Trophoblast cell (in vitro differentiated cells and primary cell): ENCODE measurements at regions not wholly inside any gene's neighbourhood (a gene's known extent, or its start where the extent isn't known, plus 50 kb on each side); places are given as distances from the start of the nearest gene placed in this dataset.

ENCODE experiments used
- DNase-seq, 2 donors: peaks; one replicate each; pipeline ENCODE4 v3.0.0-alpha.2; 2016
- H2AFZ ChIP-seq: 2 replicates; pipeline ENCODE4 v1.6.1; 2013; ENCODE audit warnings: low read length, moderate library complexity, mild to moderate bottlenecking; ENCODE audit not compliant: insufficient read depth, poor library complexity
- H2AK5ac ChIP-seq: 2 replicates; pipeline ENCODE4 v1.6.1; 2013; ENCODE audit warnings: mild to moderate bottlenecking, low read length
- H2BK120ac ChIP-seq: 2 replicates; pipeline ENCODE4 v1.6.1; 2013; ENCODE audit warnings: low read length, mild to moderate bottlenecking, moderate library complexity; ENCODE audit not compliant: insufficient read depth, poor library complexity
- H2BK12ac ChIP-seq: 2 replicates; pipeline ENCODE4 v1.6.1; 2013; ENCODE audit warnings: mild to moderate bottlenecking, low read length, moderate library complexity
- H2BK5ac ChIP-seq: 2 replicates; pipeline ENCODE4 v1.6.1; 2013; ENCODE audit warnings: low read length, low read depth, moderate library complexity, mild to moderate bottlenecking; ENCODE audit not compliant: poor library complexity
- H3K14ac ChIP-seq: 2 replicates; pipeline ENCODE4 v1.6.1; 2013; ENCODE audit warnings: mild to moderate bottlenecking, low read length
- H3K18ac ChIP-seq: 2 replicates; pipeline ENCODE4 v1.6.1; 2013; ENCODE audit warnings: mild to moderate bottlenecking, low read length
- H3K23ac ChIP-seq: 2 replicates; pipeline ENCODE4 v1.6.1; 2013; ENCODE audit warnings: low read length
- H3K27ac ChIP-seq: 2 replicates; pipeline ENCODE4 v1.5.1; 2013; ENCODE audit warnings: low read depth, mild to moderate bottlenecking, inconsistent platforms, low read length, moderate library complexity
- H3K27me3 ChIP-seq: 2 replicates; pipeline ENCODE4 v1.6.1; 2013; ENCODE audit warnings: inconsistent platforms, mild to moderate bottlenecking, low read length, moderate library complexity; ENCODE audit not compliant: insufficient read depth
- H3K36me3 ChIP-seq, 2 experiments: 1 replicate in 1 of 2; 2 replicates in 1 of 2; pipeline ENCODE4 v1.6.1; 2013; ENCODE audit warnings: low read length in 2 of 2, mild to moderate bottlenecking in 2 of 2, moderate library complexity in 1 of 2; ENCODE audit not compliant: insufficient read depth in 2 of 2, control insufficient read depth in 1 of 2
- H3K4ac ChIP-seq: 2 replicates; pipeline ENCODE4 v1.6.1; 2013; ENCODE audit warnings: low read depth, mild to moderate bottlenecking, low read length, moderate library complexity
- H3K4me1 ChIP-seq, 2 experiments: 1 replicate in 1 of 2; 2 replicates in 1 of 2; pipeline ENCODE4 v1.6.1; 2013; ENCODE audit warnings: low read length in 2 of 2, mild to moderate bottlenecking in 2 of 2, moderate library complexity in 1 of 2; ENCODE audit not compliant: insufficient read depth in 2 of 2, control insufficient read depth in 1 of 2
- H3K4me2 ChIP-seq: 2 replicates; pipeline ENCODE4 v1.6.1; 2013; ENCODE audit warnings: inconsistent platforms, mild to moderate bottlenecking, low read length, moderate library complexity
- H3K4me3 ChIP-seq: 2 replicates; pipeline ENCODE4 v1.5.1; 2013; ENCODE audit warnings: mild to moderate bottlenecking, low read depth, low read length, inconsistent platforms
- H3K79me1 ChIP-seq: one replicate; pipeline ENCODE4 v1.6.1; 2013; ENCODE audit warnings: low read length
- H3K79me2 ChIP-seq: 2 replicates; pipeline ENCODE4 v1.6.1; 2013; ENCODE audit warnings: low read length, mild to moderate bottlenecking; ENCODE audit not compliant: control insufficient read depth, insufficient read depth, poor library complexity
- H3K9ac ChIP-seq: 2 replicates; pipeline ENCODE4 v1.6.1; 2013; ENCODE audit warnings: mild to moderate bottlenecking, low read length
- H3K9me3 ChIP-seq: 2 replicates; pipeline ENCODE4 v1.6.1; 2013; ENCODE audit warnings: low read depth, mild to moderate bottlenecking, control low read depth, inconsistent platforms, low read length; ENCODE audit not compliant: insufficient read depth
- H4K12ac ChIP-seq: 2 replicates; pipeline ENCODE4 v1.6.1; 2013; ENCODE audit warnings: low read depth, mild to moderate bottlenecking, low read length, moderate library complexity
- H4K8ac ChIP-seq: 2 replicates; pipeline ENCODE4 v1.6.1; 2013; ENCODE audit warnings: low read depth, mild to moderate bottlenecking, low read length, moderate library complexity
- H4K91ac ChIP-seq: one replicate; pipeline ENCODE4 v1.6.1; 2013; ENCODE audit warnings: low read depth, mild to moderate bottlenecking, low read length, moderate library complexity
- WGBS: extraction: QIAGEN DNeasy Blood & Tissue Kit; methylation state at CpG from one replicate; pipeline ENCODE4 v1.1.7; 2013; ENCODE audit warnings: missing lambda C conversion rate; ENCODE audit not compliant: insufficient read length, insufficient coverage; ENCODE audit errors: extremely low coverage; 5-methylcytosine and 5-hydroxymethylcytosine counted together

DNA sequence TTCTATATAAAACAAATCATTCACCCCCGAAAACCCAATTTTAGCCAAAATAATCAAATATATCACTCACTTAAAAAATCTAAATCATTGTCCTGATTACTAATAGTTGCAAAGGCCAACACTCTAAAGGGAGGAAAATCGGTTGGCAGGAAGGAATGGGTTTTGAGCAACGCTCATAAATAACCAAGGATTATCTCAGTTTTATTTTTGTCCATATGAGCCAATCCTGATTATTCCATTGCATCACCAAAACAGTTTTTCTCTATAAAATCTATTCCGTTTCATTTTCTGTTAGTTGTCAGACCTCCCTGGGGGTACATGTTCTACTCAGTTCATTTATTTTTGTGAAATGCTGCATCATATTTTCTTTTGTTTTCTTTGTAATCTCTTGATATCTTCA is 174.1 kb downstream of the LRATD1 start:
- Histone ChIP-seq H3K79me1 (no peaks in the 10 kb centered on the region), H2BK5ac (no peak overlapping the region), H3K9ac (no peak overlapping the region), H3K23ac (no peak overlapping the region), H2AK5ac (no peak overlapping the region), H2BK12ac (no peak overlapping the region), H3K18ac (no peak overlapping the region), H4K12ac (no peak overlapping the region), H3K27me3 (no peaks in the 10 kb centered on the region), H3K4me2 (no peak overlapping the region), H3K4me1 (no peaks in the 10 kb centered on the region), H3K27ac (no peak overlapping the region), H3K79me2 (no peaks in the 10 kb centered on the region), H3K36me3 (no peaks in the 10 kb centered on the region), H3K9me3 (no peaks in the 10 kb centered on the region), H2AFZ (no peak overlapping the region), H3K4ac (no peak overlapping the region), H3K14ac (no peak overlapping the region), H3K4me3 (no peak overlapping the region), H4K91ac (no peak overlapping the region), H2BK120ac (no peak overlapping the region), H4K8ac (no peak overlapping the region)
- DNase-seq = no peak
- 100% methylated on average over 1 of the region's 4 CpGs for WGBS

DNA sequence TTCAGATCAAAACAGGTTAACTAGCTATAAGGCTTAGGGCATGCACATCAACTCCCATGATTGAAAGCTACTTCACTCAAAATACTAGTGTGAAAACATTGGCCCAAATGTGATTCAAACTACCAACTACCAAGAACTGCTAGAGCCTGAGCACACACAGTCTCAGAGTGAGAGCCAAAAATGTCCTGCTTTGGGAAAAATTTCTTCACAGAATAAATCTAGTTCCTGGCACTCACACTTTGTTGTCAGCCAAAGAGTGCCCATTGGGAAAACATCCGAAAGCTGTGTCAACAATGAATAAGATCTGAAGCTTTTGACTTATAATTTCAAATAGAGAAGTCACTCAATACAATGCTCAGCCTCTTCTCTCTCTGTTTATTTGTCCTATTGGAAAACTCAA is 182.7 kb downstream of the LRATD1 start:
- H2BK12ac ChIP-seq = no peak overlapping the region
- no peak overlapping the region for H4K91ac ChIP-seq
- H4K12ac ChIP-seq = no peak overlapping the region
- no peak for DNase-seq
- H3K4me2 ChIP-seq = no peak overlapping the region
- no peaks in the 10 kb centered on the region for H3K4me1 ChIP-seq
- no peaks in the 10 kb centered on the region for H3K27me3 ChIP-seq
- no CpG with 5 or more reads among the region's 1 CpG for WGBS
- H3K14ac ChIP-seq = no peak overlapping the region
- no peak overlapping the region for H3K23ac ChIP-seq
- H3K4ac ChIP-seq = no peak overlapping the region
- no peak overlapping the region for H2BK5ac ChIP-seq
- H3K27ac ChIP-seq = no peak overlapping the region
- no peak overlapping the region for H3K4me3 ChIP-seq
- H3K79me2 ChIP-seq = no peaks in the 10 kb centered on the region
- H3K18ac ChIP-seq = no peak overlapping the region
- H2AK5ac ChIP-seq = no peak overlapping the region
- no peak overlapping the region for H3K9ac ChIP-seq
- H3K9me3 ChIP-seq = no peaks in the 10 kb centered on the region
- H3K79me1 ChIP-seq = no peaks in the 10 kb centered on the region
- H4K8ac ChIP-seq = no peak overlapping the region
- H3K36me3 ChIP-seq = no peaks in the 10 kb centered on the region
- H2AFZ ChIP-seq = no peak overlapping the region
- H2BK120ac ChIP-seq = no peak overlapping the region

DNA sequence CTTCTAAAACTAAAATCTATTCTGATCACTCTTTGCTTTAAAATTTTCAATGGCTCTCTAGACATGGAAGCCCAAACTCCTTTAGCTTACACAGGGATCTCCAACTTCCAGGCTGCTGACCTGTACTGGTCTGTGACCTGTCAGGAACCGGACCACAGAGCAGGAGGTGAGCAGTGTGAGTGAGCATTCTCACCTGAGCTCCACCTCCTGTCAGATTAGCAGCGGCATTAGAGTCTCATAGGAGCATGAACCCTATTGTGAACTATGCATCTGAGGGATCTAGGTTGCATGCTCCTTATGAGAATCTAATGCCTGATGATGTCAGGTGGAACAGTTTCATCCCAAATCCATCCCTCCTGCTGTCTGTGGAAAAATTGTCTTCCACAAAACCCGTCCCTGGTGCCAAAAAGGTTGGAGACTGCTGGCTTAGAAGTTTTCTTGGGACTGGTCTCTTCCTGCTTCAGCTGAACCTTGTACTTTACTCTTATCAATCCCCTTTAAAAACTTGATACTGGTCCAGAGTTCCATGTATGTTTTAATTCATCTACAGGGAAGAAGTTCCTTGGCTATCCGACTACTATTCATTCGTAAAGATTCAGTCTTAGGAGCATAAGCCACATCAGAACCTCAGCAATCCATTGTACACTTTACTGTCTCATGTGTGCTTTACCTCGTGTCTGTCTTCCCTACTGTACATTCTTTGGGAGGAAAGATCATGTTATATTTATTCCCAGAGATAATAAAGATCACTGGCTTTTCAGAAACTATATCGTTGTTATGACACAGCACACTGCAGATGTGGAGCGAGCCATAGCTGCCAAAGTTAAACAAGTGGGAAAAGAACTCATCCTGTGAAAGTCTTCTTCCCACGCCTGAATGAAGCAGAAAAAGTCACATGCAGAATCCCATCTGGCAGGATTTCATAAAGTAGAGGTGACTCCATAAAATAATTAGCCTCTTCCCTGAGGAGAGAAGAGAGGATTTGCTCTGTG is 183.8 kb downstream of the LRATD1 start:
- H3K79me2 ChIP-seq = no peaks in the 10 kb centered on the region
- H3K9me3 ChIP-seq = no peaks in the 10 kb centered on the region
- H3K4ac ChIP-seq = no peak overlapping the region
- no peak for DNase-seq
- no peak overlapping the region for H3K23ac ChIP-seq
- H3K79me1 ChIP-seq = no peaks in the 10 kb centered on the region
- H2AFZ ChIP-seq = no peak overlapping the region
- H3K14ac ChIP-seq = no peak overlapping the region
- no peak overlapping the region for H2BK5ac ChIP-seq
- no peak overlapping the region for H3K27ac ChIP-seq
- H2AK5ac ChIP-seq = no peak overlapping the region
- H2BK120ac ChIP-seq = no peak overlapping the region
- no peaks in the 10 kb centered on the region for H3K4me1 ChIP-seq
- no peak overlapping the region for H3K18ac ChIP-seq
- no CpG with 5 or more reads among the region's 9 CpGs for WGBS
- no peak overlapping the region for H4K12ac ChIP-seq
- H2BK12ac ChIP-seq = no peak overlapping the region
- no peak overlapping the region for H3K4me2 ChIP-seq
- H4K91ac ChIP-seq = no peak overlapping the region
- H3K9ac ChIP-seq = no peak overlapping the region
- no peak overlapping the region for H4K8ac ChIP-seq
- H3K27me3 ChIP-seq = no peaks in the 10 kb centered on the region
- H3K4me3 ChIP-seq = no peak overlapping the region
- no peaks in the 10 kb centered on the region for H3K36me3 ChIP-seq

DNA sequence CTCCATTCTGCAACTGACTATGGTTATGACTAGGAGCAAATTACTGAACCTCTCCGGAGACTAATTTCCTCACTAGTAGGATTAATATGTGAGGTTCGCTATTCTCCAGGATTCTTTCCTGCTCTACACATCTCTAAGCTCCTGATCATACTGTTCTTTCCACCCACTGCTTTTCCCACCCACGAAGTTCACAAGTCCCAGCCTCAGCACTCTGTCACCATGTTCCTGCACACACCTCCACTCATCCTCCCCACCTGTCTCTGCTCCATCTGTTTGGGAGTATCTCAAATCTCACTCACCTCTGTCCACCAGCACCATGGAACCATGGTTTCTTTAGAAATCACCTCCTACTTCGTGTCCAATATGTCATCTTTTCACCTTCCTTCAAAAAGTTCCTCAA is 185.3 kb downstream of the LRATD1 start:
- H2BK120ac ChIP-seq = no peak overlapping the region
- no peaks in the 10 kb centered on the region for H3K4me1 ChIP-seq
- H3K9me3 ChIP-seq = no peaks in the 10 kb centered on the region
- no peak overlapping the region for H2BK5ac ChIP-seq
- H3K36me3 ChIP-seq = no peaks in the 10 kb centered on the region
- no peak for DNase-seq
- H2AK5ac ChIP-seq = no peak overlapping the region
- H4K91ac ChIP-seq = no peak overlapping the region
- no peak overlapping the region for H3K4me2 ChIP-seq
- no peak overlapping the region for H3K18ac ChIP-seq
- H4K12ac ChIP-seq = no peak overlapping the region
- no peak overlapping the region for H2AFZ ChIP-seq
- H3K9ac ChIP-seq = no peak overlapping the region
- H4K8ac ChIP-seq = no peak overlapping the region
- H3K79me1 ChIP-seq = no peaks in the 10 kb centered on the region
- no peaks in the 10 kb centered on the region for H3K27me3 ChIP-seq
- H3K79me2 ChIP-seq = no peaks in the 10 kb centered on the region
- no peak overlapping the region for H2BK12ac ChIP-seq
- no peak overlapping the region for H3K27ac ChIP-seq
- no peak overlapping the region for H3K4me3 ChIP-seq
- H3K14ac ChIP-seq = no peak overlapping the region
- H3K4ac ChIP-seq = no peak overlapping the region
- no CpG with 5 or more reads among the region's 4 CpGs for WGBS
- no peak overlapping the region for H3K23ac ChIP-seq
